ENCODE measurements at regions not wholly inside any gene's neighbourhood (a gene's known extent, or its start where the extent isn't known, plus 50 kb on each side); places are given as distances from the start of the nearest gene placed in this dataset.

- Histone ChIP-seq H2BK12ac (ENCODE audit: insufficient read length, low read depth, low read length) (no peak overlapping the region), H4K8ac (replicated peaks; ENCODE audit: insufficient read length, low read depth, low read length) (no peak overlapping the region), H2AK5ac (ENCODE audit: insufficient read length, low read length) (no peak overlapping the region), H3K27ac (ENCODE audit: insufficient read length, low read depth, low read length) (no peak overlapping the region), H2BK5ac (ENCODE audit: insufficient read length, low read length) (no peak overlapping the region), H3K23ac (ENCODE audit: insufficient read length, low read depth, low read length) (no peak overlapping the region), H2BK20ac (ENCODE audit: low read depth, low read length, poor library complexity, severe bottlenecking) (no peak overlapping the region), H3K23me2 (ENCODE audit: insufficient read length, low read depth, low read length, poor library complexity, severe bottlenecking) (no peaks in the 10 kb centered on the region), H3K79me2 (ENCODE audit: insufficient read depth, low read length) (no peaks in the 10 kb centered on the region), H3K18ac (ENCODE audit: insufficient read length, low read depth, low read length) (no peak overlapping the region), H3K56ac (ENCODE audit: insufficient read length, low read depth, low read length) (no peak overlapping the region), H3K9me3 (ENCODE audit: control insufficient read depth, low read depth, low read length) (no peaks in the 10 kb centered on the region), H2AFZ (ENCODE audit: low read length) (no peak overlapping the region), H3K79me1 (ENCODE audit: insufficient read depth, low read depth, low read length, poor library complexity, severe bottlenecking) (no peaks in the 10 kb centered on the region), H3T11ph (ENCODE audit: low read length) (no peak overlapping the region), H2BK15ac (ENCODE audit: low read depth, low read length) (no peak overlapping the region), H3K14ac (ENCODE audit: insufficient read depth, low read length) (no peak overlapping the region), H4K91ac (ENCODE audit: insufficient read length, low read depth, low read length) (no peak overlapping the region), H3K4ac (ENCODE audit: low read depth, low read length) (no peak overlapping the region), H3K4me1 (ENCODE audit: insufficient read depth, low read length) (no peaks in the 10 kb centered on the region), H3K9ac (ENCODE audit: extremely low read depth, insufficient read length, low read length) (no peak overlapping the region), H4K5ac (ENCODE audit: insufficient read length, low read depth, low read length) (no peak overlapping the region), H4K20me1 (ENCODE audit: control insufficient read depth, insufficient read depth, insufficient read length) (no peaks in the 10 kb centered on the region), H2BK120ac (ENCODE audit: low read depth, low read length, poor library complexity, severe bottlenecking) (no peak overlapping the region), H3K27me3 (ENCODE audit: insufficient read depth, low read length) (no peaks in the 10 kb centered on the region), H3K4me2 (ENCODE audit: insufficient read depth, insufficient read length, low read length) (no peak overlapping the region)
- Mint-ChIP-seq H3K27me3 (ENCODE audit: low read depth) (peaks cover 3% of the 10 kb centered on the region), H3K4me3 (no peak overlapping the region), H3K27ac (no peak overlapping the region), H3K9me3 (peaks cover 17 to 20% of the 10 kb centered on the region in 2 experiments), H3K4me1 (peaks cover 0 to 1% of the 10 kb centered on the region in 2 experiments; a peak in 1 of 4 replicates), H3K36me3 (ENCODE audit: insufficient read depth in 1 of 3, low read depth in 3 of 3) (peaks cover 0 to 6% (median 0%) of the 10 kb centered on the region in 3 experiments; a peak in 5 of 7 replicates)
- no peak for TF ChIP-seq CTCF (conservative IDR thresholded peaks at IDR 0.05)
- no peak for DNase-seq
- no CpG with 5 or more reads among the region's 4 CpGs for whole genome bisulfite sequencing (ENCODE audit: extremely low coverage, insufficient read length, low lambda C conversion rate)
These were observed 53.4 kb upstream of the PRNP start for GRCh38 chr20:4632876-4633275.

Data from H9 (cell line).